SU-DHL-6 (cell line): ENCODE measurements at regions not wholly inside any gene's neighbourhood (a gene's known extent, or its start where the extent isn't known, plus 50 kb on each side); places are given as distances from the start of the nearest gene placed in this dataset.

Experiments
- EZH2phosphoT487 ChIP-seq: fragments of 200-600 bp; sonication (generic), shearing (Covaris generic); conservative IDR thresholded peaks from 2 replicates; pipeline ENCODE4 v1.6.1; 2018; ENCODE audit warnings: mild to moderate bottlenecking, antibody characterized with exemption, low read length, moderate library complexity, mixed read lengths
- TF ChIP-seq, protein P1 (sequence below): fragments of 200-600 bp; sonication (generic); IDR thresholded peaks from one replicate; pipeline ENCODE4 v1.5.1; 2017; ENCODE audit warnings: antibody characterized with exemption, mild to moderate bottlenecking, low read length, moderate library complexity; ENCODE audit not compliant: insufficient read depth, poor library complexity, severe bottlenecking

DNA sequence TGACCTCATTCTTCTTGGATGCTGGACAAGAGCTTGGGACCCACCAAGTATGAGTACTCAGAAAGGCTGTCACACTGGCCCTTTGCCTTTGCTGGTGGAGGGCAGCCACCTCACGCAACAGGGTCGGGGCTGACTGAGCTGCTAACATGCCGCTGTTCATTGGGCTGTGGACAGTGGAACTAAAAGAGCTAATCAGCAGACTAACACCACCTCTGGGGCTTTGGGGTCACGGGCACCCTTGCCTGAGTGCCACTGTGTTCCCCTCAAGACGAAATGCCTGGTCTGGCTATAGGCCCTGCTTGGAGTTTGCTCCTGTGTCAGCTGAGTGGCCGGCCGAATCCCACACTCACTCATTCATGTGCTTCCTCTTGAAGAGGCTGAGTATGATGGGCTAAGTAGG, 559.6 kb downstream of the SPRY1 start:
- TF ChIP-seq, protein P1, sequence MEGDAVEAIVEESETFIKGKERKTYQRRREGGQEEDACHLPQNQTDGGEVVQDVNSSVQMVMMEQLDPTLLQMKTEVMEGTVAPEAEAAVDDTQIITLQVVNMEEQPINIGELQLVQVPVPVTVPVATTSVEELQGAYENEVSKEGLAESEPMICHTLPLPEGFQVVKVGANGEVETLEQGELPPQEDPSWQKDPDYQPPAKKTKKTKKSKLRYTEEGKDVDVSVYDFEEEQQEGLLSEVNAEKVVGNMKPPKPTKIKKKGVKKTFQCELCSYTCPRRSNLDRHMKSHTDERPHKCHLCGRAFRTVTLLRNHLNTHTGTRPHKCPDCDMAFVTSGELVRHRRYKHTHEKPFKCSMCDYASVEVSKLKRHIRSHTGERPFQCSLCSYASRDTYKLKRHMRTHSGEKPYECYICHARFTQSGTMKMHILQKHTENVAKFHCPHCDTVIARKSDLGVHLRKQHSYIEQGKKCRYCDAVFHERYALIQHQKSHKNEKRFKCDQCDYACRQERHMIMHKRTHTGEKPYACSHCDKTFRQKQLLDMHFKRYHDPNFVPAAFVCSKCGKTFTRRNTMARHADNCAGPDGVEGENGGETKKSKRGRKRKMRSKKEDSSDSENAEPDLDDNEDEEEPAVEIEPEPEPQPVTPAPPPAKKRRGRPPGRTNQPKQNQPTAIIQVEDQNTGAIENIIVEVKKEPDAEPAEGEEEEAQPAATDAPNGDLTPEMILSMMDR: no peak
- TF ChIP-seq EZH2phosphoT487: no peak
